ENCODE measurements at regions not wholly inside any gene's neighbourhood (a gene's known extent, or its start where the extent isn't known, plus 50 kb on each side); places are given as distances from the start of the nearest gene placed in this dataset.
"Not testable (repeated sequence)": the region's sequence is repeated elsewhere in the genome, so short reads cannot be mapped to it uniquely, and the experiment has no call there.

DNA sequence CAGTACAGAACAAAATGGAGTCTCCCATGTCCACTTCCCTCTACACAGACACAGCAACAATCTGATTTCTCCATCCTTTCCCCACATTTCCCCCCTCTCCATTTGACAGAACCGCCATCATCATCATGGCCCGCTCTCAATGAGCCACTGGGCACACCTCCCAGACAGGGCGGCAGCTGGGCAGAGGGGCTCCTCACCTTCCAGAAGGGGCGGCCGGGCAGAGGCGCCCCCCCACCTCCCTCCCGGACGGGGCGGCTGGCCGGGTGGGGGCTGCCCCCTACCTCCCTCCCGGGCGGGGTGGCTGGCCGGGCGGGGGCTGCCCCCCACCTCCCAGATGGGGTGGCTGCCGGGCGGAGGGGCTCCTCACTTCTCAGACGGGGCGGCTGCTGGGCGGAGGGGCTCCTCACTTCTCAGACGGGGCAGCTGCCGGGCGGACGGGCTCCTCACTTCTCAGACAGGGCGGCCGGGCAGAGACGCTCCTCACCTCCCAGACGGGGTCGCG, 337.9 kb downstream of the GOLGA6L6 start:
- H3K36me3 Mint-ChIP-seq, H3K4me1 Mint-ChIP-seq, H3K27me3 Mint-ChIP-seq, H3K4me3 Mint-ChIP-seq, ATAC-seq, H3K9me3 Mint-ChIP-seq, H3K27ac Mint-ChIP-seq, POLR2A ChIA-PET: not testable (repeated sequence)
- DNase-seq, result peak in 1 of 10 donors; percentile 7

DNA sequence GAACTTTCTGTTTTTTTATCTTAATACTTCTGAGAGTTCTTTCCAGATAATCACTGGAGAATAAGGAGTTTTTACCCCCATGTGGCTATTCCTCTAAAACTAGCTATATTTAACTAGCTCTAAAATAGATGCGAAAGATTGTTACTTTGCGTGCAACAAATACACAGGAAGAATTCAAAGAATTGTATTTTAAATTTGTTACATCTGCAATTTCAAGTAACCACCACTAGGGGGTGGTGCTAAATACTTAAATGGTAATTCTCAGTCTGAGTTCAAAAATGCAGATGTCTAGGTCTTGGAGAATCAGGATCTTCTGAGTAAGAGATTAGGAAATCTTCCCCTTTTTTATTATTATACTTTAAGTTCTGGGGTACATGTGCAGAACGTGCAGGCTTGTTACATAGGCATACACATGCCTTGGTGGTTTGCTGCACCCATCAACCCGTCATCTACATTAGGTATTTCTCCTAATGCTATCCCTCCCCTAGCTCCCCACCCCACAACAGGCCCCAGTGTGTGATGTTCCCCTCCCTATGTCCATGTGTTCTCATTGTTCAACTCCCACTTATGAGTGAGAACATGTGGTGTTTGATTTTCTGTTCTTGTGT, 346.9 kb downstream of the GOLGA6L6 start:
- H3K4me1 Mint-ChIP-seq, ATAC-seq, H3K4me3 Mint-ChIP-seq, POLR2A ChIA-PET, DNase-seq, H3K27ac Mint-ChIP-seq, H3K36me3 Mint-ChIP-seq, H3K27me3 Mint-ChIP-seq: not testable (repeated sequence)
- H3K9me3 Mint-ChIP-seq, result peaks cover 0 to 19% (median 4%) of the 10 kb centered on the region in 9 donors

DNA sequence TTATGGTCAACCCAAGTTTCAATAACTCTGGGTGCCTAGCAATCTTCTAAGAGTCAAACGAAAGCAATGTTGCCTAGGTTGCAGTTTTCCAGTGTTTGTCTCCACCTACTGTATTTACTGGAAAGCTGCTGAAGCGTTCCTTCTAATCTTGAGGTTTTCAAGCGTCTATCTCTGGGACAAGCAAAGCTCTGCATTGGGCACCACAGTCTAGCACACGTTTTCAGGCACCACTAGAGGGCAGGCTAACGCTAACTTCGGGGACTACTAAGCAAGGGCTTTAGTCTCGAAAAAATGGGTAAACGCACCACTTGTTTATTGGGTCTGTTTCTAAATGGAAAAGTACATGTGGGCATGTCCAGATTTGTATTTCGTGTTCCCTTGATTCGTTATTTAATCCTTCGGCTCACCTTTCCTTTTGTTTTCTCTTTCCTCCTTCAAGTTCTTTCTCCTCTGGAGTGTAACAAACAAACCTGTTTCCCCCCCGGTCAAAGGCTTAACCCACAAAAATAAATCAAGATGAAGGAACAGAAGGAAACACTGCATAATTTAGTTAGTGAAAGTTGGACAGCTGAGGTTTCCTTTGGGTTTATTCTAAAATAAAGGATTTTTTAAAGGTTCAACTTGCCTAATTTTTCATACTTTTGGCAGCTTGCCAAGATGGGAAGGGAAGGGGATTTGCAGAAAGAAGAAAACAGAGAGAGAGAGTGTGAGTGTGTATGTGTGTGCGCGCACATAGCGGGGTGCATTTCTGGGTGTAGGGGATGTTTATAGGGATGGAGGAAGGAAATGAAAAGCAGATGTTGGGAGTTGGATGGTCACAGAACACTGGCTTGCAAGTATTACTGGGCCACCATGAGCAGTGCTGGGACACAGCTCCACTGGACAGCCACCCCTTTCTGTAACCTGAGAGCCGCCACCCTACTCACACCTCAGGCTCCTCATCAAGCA, 348.3 kb downstream of the GOLGA6L6 start:
- H3K4me1 Mint-ChIP-seq, H3K36me3 Mint-ChIP-seq, H3K27ac Mint-ChIP-seq, POLR2A ChIA-PET, H3K27me3 Mint-ChIP-seq, H3K4me3 Mint-ChIP-seq: not testable (repeated sequence)
- peak in 9 of 10 donors; percentile 9 to 70 (median 41) for DNase-seq
- ATAC-seq, result peak; percentile 88 to 93
- peaks cover 0 to 19% (median 4%) of the 10 kb centered on the region in 9 donors for H3K9me3 Mint-ChIP-seq

DNA sequence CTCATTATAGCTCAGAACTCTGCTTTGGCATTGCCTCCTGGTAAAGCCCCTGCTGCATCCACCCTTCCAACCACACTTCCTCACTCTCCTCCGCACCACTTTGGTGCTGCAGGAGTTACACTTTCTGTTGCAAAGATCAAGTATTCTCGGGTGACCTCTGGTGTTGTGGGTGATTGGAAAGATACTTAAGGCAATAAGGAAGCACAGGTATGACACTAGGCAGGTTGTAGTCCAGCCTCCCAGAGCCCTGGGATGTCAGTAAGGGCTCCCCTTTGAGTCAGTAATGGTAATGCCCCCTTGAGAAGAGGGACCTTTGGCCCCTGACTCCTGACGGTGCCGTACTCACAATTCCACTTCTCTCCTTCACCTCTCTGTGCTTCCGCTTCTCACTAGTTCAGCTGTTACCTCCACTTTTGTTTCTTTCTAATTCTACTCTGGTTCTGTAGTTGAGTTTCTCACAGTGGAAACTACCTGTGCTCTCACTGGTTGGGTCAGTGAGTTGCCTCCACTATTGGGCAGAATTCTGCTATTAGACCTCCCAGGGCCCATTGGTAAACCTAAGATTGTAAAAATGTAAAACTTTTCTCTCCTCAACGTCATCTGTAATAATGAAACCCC, 350.0 kb downstream of the GOLGA6L6 start:
- H3K36me3 Mint-ChIP-seq, H3K4me3 Mint-ChIP-seq, POLR2A ChIA-PET, H3K4me1 Mint-ChIP-seq, ATAC-seq, DNase-seq, H3K27me3 Mint-ChIP-seq: not testable (repeated sequence)
- Mint-ChIP-seq H3K27ac (peak overlapping the region in 1 of 10 donors; percentile 87), H3K9me3 (peaks cover 0 to 19% (median 4%) of the 10 kb centered on the region in 9 donors)

DNA sequence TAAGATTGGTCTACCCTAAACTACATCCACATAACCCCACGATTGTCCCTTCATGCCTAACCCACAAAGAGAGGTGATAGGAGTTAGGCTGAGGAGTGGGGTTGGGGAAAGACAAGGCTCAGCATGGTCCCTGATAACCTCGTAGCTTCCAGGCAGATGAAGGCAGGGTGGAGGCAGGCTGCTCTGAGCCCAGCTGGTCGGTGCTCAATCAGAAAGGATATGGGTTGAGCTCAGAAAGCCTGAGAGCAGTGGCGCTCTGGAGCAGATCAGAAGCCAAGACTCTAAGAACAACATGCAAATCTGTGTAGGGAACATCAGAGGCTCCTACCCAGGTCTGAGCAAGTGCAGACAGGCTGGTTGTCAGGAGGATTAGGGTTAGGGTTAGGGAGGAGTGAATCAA, 353.0 kb downstream of the GOLGA6L6 start:
- ATAC-seq, POLR2A ChIA-PET: not testable (repeated sequence)
- peaks cover 0 to 19% (median 4%) of the 10 kb centered on the region in 9 donors for H3K9me3 Mint-ChIP-seq

DNA sequence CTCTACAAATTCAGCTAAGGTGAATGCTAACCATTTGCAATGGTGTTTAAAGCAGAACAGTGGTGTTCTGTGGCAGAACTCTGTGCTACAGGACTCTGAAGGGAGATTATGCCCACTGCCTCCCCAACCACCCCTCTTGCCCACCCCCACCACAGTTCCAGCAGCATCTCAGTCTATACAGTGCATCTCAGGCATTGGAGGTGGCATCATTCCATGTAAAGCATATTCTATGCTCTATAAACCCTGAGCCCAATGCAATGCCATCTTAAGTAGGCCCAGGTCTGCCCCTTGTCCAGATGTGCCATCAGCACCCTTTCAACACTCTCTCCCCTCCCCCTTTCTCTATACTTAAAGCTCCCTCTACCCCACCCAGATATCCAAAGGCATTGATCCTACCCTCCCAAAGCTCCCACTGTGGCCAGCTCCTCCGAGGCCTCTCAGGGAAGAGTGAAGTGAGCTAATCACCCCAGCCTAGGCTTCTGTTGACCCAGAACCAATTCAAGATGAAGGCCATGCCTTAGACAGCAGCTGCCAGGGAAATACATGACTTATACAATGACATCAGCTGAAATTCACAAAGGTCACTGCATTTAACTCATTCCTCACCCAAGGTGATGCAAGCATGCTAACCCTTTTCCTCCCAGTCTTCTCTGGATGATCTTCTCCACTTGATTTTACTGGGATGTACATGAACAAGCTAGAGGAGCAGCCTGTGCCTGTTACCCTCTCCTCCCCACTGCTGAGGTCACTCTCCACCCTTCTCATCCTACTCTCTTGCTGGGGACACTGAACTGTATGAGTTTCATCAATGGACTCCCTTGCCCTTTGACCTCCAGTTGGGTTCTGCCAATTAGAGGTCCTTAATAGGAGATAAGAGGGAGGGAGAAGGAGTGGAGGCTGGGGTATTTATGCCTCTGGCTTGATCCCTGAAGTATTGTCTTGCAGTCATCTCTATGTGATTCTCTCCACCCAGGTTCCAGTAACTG, 353.9 kb downstream of the GOLGA6L6 start:
- H3K36me3 Mint-ChIP-seq, H3K27ac Mint-ChIP-seq, H3K4me1 Mint-ChIP-seq, H3K4me3 Mint-ChIP-seq, ATAC-seq, POLR2A ChIA-PET, DNase-seq, H3K27me3 Mint-ChIP-seq: not testable (repeated sequence)
- H3K9me3 Mint-ChIP-seq, result peaks cover 0 to 19% (median 4%) of the 10 kb centered on the region in 9 donors

More for the DNA sequence above, 353.0 kb downstream of the GOLGA6L6 start:
- not testable (repeated sequence) for H3K4me1 Mint-ChIP-seq, H3K27me3 Mint-ChIP-seq, H3K4me3 Mint-ChIP-seq, H3K27ac Mint-ChIP-seq, H3K36me3 Mint-ChIP-seq
- peak in 1 of 10 donors; percentile 49 for DNase-seq

DNA sequence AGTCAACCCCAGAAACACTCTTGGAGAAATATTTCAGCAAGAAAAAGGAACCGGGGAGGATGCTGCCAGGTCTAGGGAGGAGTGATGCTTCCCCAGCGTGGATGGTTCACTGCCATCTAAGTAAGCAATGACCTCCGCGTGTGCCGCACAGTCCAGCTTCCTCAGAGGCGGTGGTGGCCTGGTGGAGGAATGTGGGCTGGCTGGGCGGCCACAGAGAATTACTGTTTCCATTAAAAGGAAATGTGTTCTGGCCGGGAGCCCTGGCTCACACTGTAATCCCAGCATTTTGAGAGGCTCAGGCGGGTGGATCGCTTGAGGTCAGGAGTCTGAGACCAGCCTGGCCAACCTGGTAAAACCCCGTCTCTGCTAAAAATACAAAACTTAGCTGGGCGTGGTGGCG, 356.7 kb downstream of the GOLGA6L6 start:
- H3K4me3 Mint-ChIP-seq, POLR2A ChIA-PET, ATAC-seq, H3K9me3 Mint-ChIP-seq, H3K4me1 Mint-ChIP-seq, DNase-seq, H3K36me3 Mint-ChIP-seq, H3K27ac Mint-ChIP-seq, H3K27me3 Mint-ChIP-seq: not testable (repeated sequence)

DNA sequence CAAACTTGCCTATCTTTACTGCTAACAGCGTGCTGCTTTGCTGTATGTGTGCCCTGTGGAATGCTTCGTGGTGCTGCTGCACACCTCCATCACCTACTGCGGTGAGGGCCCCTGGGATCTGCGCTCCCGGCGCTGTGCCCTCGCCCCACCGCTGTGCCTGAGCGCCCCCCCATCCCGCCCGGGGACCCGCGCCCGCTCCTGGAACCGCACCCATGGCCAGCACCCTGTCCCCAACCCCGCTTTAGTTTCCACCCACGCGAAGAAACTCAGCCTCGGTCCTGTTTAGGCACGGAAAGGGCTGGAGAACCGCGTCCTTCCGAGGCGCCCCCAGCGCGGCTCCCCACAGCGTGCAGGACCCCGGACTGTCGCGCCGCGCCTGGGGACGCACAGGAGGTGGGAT, 373.4 kb downstream of the GOLGA6L6 start:
- H3K4me1 Mint-ChIP-seq, H3K36me3 Mint-ChIP-seq, H3K27me3 Mint-ChIP-seq, H3K9me3 Mint-ChIP-seq, H3K4me3 Mint-ChIP-seq, POLR2A ChIA-PET, H3K27ac Mint-ChIP-seq, ATAC-seq: not testable (repeated sequence)
- peak in 1 of 10 donors; percentile 35 for DNase-seq

DNA sequence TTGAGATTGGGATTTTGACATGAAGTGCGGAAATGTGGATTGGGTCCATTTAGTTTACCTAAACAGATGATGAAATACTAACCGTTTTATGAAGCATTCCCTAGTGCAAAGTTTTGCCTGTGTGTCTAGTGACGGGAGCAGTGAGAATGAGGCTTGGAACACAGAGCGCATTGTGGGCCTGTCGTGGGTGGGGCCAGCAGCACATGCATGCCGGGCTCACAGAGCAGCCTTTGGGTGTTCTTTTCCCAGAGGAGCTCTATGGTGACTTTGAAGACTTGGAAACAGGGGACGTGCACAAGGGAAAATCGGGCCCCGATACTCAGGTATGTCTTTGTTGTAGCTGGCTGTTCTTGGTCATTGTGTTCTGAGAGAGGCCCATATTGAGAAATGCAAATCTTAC, 388.1 kb downstream of the GOLGA6L6 start:
- ATAC-seq, H3K4me1 Mint-ChIP-seq, H3K36me3 Mint-ChIP-seq, H3K27me3 Mint-ChIP-seq, H3K4me3 Mint-ChIP-seq, H3K9me3 Mint-ChIP-seq, H3K27ac Mint-ChIP-seq, POLR2A ChIA-PET: not testable (repeated sequence)
- peak in 1 of 10 donors; percentile 10 for DNase-seq

DNA sequence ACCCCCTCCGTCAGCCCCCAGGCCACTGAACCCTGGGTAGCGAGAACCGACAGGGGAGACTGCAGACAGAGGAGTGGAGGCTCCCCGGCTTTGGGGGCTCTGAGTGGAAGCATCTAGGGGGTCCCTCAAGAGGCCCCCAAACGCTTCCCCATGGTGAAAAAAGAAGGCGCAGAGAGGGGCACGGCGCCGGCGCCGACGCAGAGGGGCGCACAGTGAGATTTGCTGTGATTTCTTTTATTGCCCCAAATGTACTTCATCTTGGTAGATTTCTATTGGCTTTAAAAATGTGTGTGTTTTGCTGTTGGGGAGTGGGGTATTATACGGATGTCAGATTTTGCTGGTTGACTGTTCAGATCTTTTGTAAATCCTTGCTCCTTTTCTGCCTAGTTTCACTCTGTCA, 392.9 kb downstream of the GOLGA6L6 start:
- DNase-seq, H3K27ac Mint-ChIP-seq, H3K27me3 Mint-ChIP-seq, H3K4me3 Mint-ChIP-seq, POLR2A ChIA-PET, ATAC-seq, H3K36me3 Mint-ChIP-seq, H3K4me1 Mint-ChIP-seq, H3K9me3 Mint-ChIP-seq: not testable (repeated sequence)

DNA sequence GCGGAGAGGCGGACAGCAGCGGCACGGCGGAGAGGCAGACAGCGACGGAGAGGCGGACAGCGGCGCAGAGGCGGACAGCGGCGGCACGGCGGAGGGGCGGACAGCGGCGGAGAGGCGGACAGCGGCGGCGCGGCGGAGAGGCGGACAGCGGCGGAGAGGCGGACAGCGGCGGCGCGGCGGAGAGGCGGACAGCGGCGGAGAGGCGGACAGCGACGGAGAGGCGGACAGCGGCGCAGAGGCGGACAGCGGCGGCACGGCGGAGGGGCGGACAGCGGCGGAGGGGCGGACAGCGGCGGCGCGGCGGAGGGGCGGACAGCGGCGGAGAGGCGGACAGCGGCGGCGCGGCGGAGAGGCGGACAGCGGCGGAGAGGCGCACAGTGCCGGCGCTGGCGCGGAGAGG, 393.6 kb downstream of the GOLGA6L6 start:
- H3K4me3 Mint-ChIP-seq, H3K36me3 Mint-ChIP-seq, ATAC-seq, H3K9me3 Mint-ChIP-seq, POLR2A ChIA-PET, H3K27ac Mint-ChIP-seq, H3K4me1 Mint-ChIP-seq, H3K27me3 Mint-ChIP-seq, DNase-seq: not testable (repeated sequence)

DNA sequence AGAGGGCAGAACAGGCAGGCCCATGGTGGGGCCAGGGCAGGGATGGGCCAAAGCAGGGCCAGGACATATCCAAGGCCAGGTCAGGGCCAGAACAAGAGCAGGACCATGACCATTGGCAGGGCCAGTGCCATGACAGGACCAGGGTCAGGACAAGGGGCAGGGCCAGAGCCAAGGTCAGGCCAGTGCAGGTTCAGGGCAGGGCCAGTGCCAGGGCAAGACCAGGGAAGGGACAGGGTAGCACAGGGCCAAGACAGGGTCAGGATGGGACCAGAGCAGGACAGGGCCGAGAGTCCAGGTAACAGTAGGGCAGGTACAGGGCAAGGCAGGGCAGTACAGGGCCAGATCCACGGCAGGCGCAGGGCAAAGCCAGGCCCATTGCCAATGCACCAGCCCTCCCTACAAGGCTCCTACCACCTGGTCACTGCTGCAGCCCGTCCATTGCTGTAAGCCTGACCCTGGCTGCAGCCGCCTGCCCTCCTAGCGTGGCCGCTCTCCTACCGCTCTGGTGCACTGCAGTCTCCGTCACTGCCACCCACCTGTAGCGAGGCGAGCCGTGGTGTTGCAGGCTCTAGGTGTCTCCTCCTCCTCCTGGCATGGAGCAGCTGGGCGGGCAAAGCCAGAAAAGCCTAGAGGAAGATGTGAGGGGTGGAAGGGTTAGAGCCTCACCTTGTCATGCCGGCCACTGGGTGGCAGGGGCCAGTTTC, 397.1 kb downstream of the GOLGA6L6 start:
- H3K4me3 Mint-ChIP-seq, H3K4me1 Mint-ChIP-seq, POLR2A ChIA-PET, H3K36me3 Mint-ChIP-seq, H3K27me3 Mint-ChIP-seq, H3K27ac Mint-ChIP-seq, H3K9me3 Mint-ChIP-seq, ATAC-seq: not testable (repeated sequence)
- DNase-seq, result peak in 1 of 10 donors; percentile 18
